AG04450 (cell line): ENCODE measurements at regions not wholly inside any gene's neighbourhood (a gene's known extent, or its start where the extent isn't known, plus 50 kb on each side); places are given as distances from the start of the nearest gene placed in this dataset.

Experiments
- CTCF ChIA-PET: fragments of 300-600, 350-600 bp; formaldehyde crosslinking; extraction: SDS; loops from one replicate; lab custom pipeline; 2022; ENCODE audit warnings: antibody characterized with exemption, inconsistent platforms; lab: Charles Lee
- POLR2A ChIA-PET: fragments of 350-600 bp; formaldehyde crosslinking; extraction: SDS; loops from one replicate; lab custom pipeline; 2021; ENCODE audit warnings: antibody characterized with exemption, inconsistent platforms; lab: Yijun Ruan, JAX
- DNase-seq: peaks from one replicate; pipeline ENCODE4 v3.0.0-alpha.2; 2011; ENCODE audit warnings: low read depth, low spot score
- H3K27ac ChIP-seq: one replicate; pipeline ENCODE4 v1.5.1; 2012; ENCODE audit warnings: low read depth, low read length, control low read depth
- H3K27me3 ChIP-seq: one replicate; pipeline ENCODE4 v1.6.0; 2012; ENCODE audit warnings: low read length; ENCODE audit not compliant: control insufficient read depth, insufficient read depth
- H3K4me3 ChIP-seq: 2 replicates; pipeline ENCODE4 v1.5.1; 2011; ENCODE audit warnings: mild to moderate bottlenecking, low read depth, low read length, control low read depth
- H3K9me3 ChIP-seq: 2 replicates; pipeline ENCODE4 v1.5.1; 2012; ENCODE audit warnings: low read length; ENCODE audit not compliant: control insufficient read depth, insufficient read depth
- CTCF ChIP-seq: IDR thresholded peaks from 2 replicates; pipeline ENCODE4 v1.5.1; 2011; ENCODE audit warnings: low read depth, low read length, control low read depth, inconsistent platforms

GRCh38 chr4:100059467-100059866, 109.4 kb upstream of the H2AZ1 start:
- H3K9me3 ChIP-seq: no peaks in the 10 kb centered on the region
- no peak overlapping the region for H3K4me3 ChIP-seq
- no peak for DNase-seq
- H3K27ac ChIP-seq: no peak overlapping the region
- CTCF ChIA-PET: interaction anchor here (1.0 kb wide), 1 partner anchor 61 kb away, joined by 4 read pairs; no protein-coding TSS in a partner anchor
- TF ChIP-seq CTCF: no peak
- H3K27me3 ChIP-seq: no peaks in the 10 kb centered on the region
- POLR2A ChIA-PET: no interaction called here

GRCh38 chr4:100056701-100057100, 106.6 kb upstream of the H2AZ1 start:
- DNase-seq: no peak
- Histone ChIP-seq H3K27ac (no peak overlapping the region), H3K27me3 (no peaks in the 10 kb centered on the region), H3K9me3 (no peaks in the 10 kb centered on the region), H3K4me3 (no peak overlapping the region)
- ChIA-PET POLR2A (no interaction called here), CTCF (interaction anchor here (1.1 to 2.5 kb wide), 4 partner anchors 37 to 59 kb away, joined by 3 to 13 read pairs (median 6); no protein-coding TSS in a partner anchor)
- TF ChIP-seq CTCF: no peak

- POLR2A ChIA-PET: no interaction called here
- Histone ChIP-seq H3K27me3 (no peaks in the 10 kb centered on the region), H3K4me3 (no peak overlapping the region), H3K27ac (no peak overlapping the region), H3K9me3 (no peaks in the 10 kb centered on the region)
- TF ChIP-seq CTCF: no peak
- CTCF ChIA-PET: interaction anchor here (2.3 to 2.4 kb wide), 2 partner anchors 39 to 56 kb away, joined by 10 to 16 read pairs; no protein-coding TSS in a partner anchor
- DNase-seq: no peak
These were observed 104.0 kb upstream of the H2AZ1 start for GRCh38 chr4:100054071-100054470.

- no peaks in the 10 kb centered on the region for H3K27me3 ChIP-seq
- no peak for TF ChIP-seq CTCF
- H3K4me3 ChIP-seq: no peak overlapping the region
- H3K9me3 ChIP-seq: no peaks in the 10 kb centered on the region
- POLR2A ChIA-PET: no interaction called here
- CTCF ChIA-PET: no interaction called here
- H3K27ac ChIP-seq: no peak overlapping the region
- DNase-seq: no peak
These were observed 99.8 kb upstream of the H2AZ1 start for GRCh38 chr4:100049872-100050271.

- ChIA-PET CTCF (interaction anchor here (0.7 to 1.6 kb wide), 4 partner anchors 19 to 55 kb away, joined by 3 to 6 read pairs (median 4); no protein-coding TSS in a partner anchor), POLR2A (no interaction called here)
- TF ChIP-seq CTCF: no peak
These were observed 92.6 kb upstream of the H2AZ1 start for GRCh38 chr4:100042711-100043110.

More at GRCh38 chr4:100042711-100043110, 92.6 kb upstream of the H2AZ1 start:
- H3K4me3 ChIP-seq: no peak overlapping the region
- no peak overlapping the region for H3K27ac ChIP-seq
- DNase-seq: no peak
- no peaks in the 10 kb centered on the region for H3K27me3 ChIP-seq
- no peaks in the 10 kb centered on the region for H3K9me3 ChIP-seq
